HL-60 (cell line): ENCODE measurements at regions not wholly inside any gene's neighbourhood (a gene's known extent, or its start where the extent isn't known, plus 50 kb on each side); places are given as distances from the start of the nearest gene placed in this dataset.
A peak's percentile ranks its signal among the peaks of the same experiment; 100 is the strongest.
"Not testable (repeated sequence)": the region's sequence is repeated elsewhere in the genome, so short reads cannot be mapped to it uniquely, and the experiment has no call there.

Experiments
- DNase-seq, 2 experiments: peaks; one replicate each; pipeline ENCODE4 v3.0.0-alpha.2; 2010 to 2020; ENCODE audit warnings: low read depth in 1 of 2, low spot score in 1 of 2
- H3K27ac ChIP-seq: fragments of 250-450 bp; sonication (Bioruptor Pico); replicated peaks from 2 replicates; pipeline ENCODE4 v1.5.1; 2020; ENCODE audit warnings: mild to moderate bottlenecking, moderate library complexity
- H3K27me3 ChIP-seq: fragments of 250-450 bp; sonication (Bioruptor Pico); 2 replicates; pipeline ENCODE4 v1.5.1; 2021; ENCODE audit warnings: mild to moderate bottlenecking, moderate library complexity; ENCODE audit not compliant: insufficient read depth, poor library complexity, severe bottlenecking
- H3K4me3 ChIP-seq: replicated peaks from 2 replicates; pipeline ENCODE4 v1.5.1; 2011; ENCODE audit warnings: mild to moderate bottlenecking, control low read depth, low read length; ENCODE audit not compliant: insufficient read depth
- GABPA ChIP-seq: IDR thresholded peaks from 2 replicates; pipeline ENCODE4 v1.6.1; 2012; ENCODE audit warnings: low read depth
- POLR2AphosphoS5 ChIP-seq: IDR thresholded peaks from 2 replicates; pipeline ENCODE4 v1.6.1; 2012; ENCODE audit warnings: low read depth
- SPI1 ChIP-seq: IDR thresholded peaks from 2 replicates; pipeline ENCODE4 v1.6.1; 2012; ENCODE audit warnings: low read depth, mild to moderate bottlenecking, borderline replicate concordance
- TF ChIP-seq, protein P1 (sequence below): IDR thresholded peaks from 2 replicates; pipeline ENCODE4 v1.6.1; 2012; ENCODE audit warnings: low read depth; ENCODE audit not compliant: insufficient replicate concordance
- TF ChIP-seq, protein P2 (sequence below): IDR thresholded peaks from one replicate; pipeline ENCODE4 v1.5.1; 2011; ENCODE audit warnings: low read length, control low read depth, inconsistent platforms; ENCODE audit not compliant: insufficient read depth

- DNase-seq, result peak; percentile 5 to 75
- Histone ChIP-seq H3K27ac (peak overlapping the region; percentile 55), H3K4me3 (no peak overlapping the region), H3K27me3 (no peaks in the 10 kb centered on the region)
- peak; percentile 52; the same call in 1 of the 2 replicates for TF ChIP-seq SPI1
- TF ChIP-seq, protein P1, sequence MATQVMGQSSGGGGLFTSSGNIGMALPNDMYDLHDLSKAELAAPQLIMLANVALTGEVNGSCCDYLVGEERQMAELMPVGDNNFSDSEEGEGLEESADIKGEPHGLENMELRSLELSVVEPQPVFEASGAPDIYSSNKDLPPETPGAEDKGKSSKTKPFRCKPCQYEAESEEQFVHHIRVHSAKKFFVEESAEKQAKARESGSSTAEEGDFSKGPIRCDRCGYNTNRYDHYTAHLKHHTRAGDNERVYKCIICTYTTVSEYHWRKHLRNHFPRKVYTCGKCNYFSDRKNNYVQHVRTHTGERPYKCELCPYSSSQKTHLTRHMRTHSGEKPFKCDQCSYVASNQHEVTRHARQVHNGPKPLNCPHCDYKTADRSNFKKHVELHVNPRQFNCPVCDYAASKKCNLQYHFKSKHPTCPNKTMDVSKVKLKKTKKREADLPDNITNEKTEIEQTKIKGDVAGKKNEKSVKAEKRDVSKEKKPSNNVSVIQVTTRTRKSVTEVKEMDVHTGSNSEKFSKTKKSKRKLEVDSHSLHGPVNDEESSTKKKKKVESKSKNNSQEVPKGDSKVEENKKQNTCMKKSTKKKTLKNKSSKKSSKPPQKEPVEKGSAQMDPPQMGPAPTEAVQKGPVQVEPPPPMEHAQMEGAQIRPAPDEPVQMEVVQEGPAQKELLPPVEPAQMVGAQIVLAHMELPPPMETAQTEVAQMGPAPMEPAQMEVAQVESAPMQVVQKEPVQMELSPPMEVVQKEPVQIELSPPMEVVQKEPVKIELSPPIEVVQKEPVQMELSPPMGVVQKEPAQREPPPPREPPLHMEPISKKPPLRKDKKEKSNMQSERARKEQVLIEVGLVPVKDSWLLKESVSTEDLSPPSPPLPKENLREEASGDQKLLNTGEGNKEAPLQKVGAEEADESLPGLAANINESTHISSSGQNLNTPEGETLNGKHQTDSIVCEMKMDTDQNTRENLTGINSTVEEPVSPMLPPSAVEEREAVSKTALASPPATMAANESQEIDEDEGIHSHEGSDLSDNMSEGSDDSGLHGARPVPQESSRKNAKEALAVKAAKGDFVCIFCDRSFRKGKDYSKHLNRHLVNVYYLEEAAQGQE, result no peak
Observed at GRCh38 chr7:114293289-114294012, 121.2 kb upstream of the FOXP2 start.

DNA sequence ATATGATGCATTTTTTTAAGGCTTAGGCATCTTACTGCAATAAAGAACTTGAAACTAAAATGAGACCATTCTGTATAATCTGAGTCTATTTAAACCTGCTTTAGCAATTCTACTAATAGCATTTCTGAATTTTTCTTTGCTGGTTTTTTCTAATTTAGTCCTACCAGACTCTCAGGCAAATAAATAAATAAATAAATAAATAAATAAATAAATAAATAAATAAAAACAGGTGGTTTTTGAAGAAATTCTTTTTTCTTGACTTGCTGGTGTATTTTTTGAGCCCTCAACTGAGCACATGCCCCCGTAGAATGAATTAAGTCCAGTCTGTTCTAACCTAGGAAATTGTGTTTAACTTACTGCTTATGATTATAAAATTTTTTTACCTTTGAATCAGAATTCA is 134.7 kb upstream of the FOXP2 start:
- no peak for DNase-seq
- TF ChIP-seq, protein P2, sequence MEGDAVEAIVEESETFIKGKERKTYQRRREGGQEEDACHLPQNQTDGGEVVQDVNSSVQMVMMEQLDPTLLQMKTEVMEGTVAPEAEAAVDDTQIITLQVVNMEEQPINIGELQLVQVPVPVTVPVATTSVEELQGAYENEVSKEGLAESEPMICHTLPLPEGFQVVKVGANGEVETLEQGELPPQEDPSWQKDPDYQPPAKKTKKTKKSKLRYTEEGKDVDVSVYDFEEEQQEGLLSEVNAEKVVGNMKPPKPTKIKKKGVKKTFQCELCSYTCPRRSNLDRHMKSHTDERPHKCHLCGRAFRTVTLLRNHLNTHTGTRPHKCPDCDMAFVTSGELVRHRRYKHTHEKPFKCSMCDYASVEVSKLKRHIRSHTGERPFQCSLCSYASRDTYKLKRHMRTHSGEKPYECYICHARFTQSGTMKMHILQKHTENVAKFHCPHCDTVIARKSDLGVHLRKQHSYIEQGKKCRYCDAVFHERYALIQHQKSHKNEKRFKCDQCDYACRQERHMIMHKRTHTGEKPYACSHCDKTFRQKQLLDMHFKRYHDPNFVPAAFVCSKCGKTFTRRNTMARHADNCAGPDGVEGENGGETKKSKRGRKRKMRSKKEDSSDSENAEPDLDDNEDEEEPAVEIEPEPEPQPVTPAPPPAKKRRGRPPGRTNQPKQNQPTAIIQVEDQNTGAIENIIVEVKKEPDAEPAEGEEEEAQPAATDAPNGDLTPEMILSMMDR, result no peak
- TF ChIP-seq, protein P1, result no peak
- no peak for TF ChIP-seq GABPA
- no peak for TF ChIP-seq SPI1
- TF ChIP-seq POLR2AphosphoS5, result no peak
- no peaks in the 10 kb centered on the region for H3K27me3 ChIP-seq
- H3K27ac ChIP-seq, result no peak overlapping the region
- H3K4me3 ChIP-seq, result no peak overlapping the region

DNA sequence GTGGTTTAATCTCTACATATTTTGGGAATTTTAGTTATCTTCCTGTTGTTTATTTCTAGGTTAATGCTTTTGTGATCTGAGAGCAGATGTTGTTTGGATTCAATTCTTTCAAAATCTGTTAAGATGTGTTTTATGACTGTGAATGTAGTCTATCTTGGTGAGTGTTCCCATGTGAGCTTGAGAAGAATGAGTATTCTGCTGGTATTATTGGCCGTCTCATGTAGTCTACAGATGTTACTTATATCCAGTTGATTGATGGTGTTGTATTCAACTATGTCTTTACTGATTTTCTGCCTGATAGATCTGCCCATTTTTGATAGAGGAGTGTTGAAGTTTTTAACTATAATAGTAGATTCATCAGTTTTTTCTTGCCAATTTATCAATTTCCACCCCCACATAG is 141.4 kb upstream of the FOXP2 start:
- no peak for TF ChIP-seq GABPA
- H3K27ac ChIP-seq, result no peak overlapping the region
- H3K4me3 ChIP-seq, result no peak overlapping the region
- DNase-seq, result no peak
- no peaks in the 10 kb centered on the region for H3K27me3 ChIP-seq

GRCh38 chr7:114269714-114270113 is 144.9 kb upstream of the FOXP2 start:
- no peak for DNase-seq
- H3K27ac ChIP-seq, result no peak overlapping the region
- H3K4me3 ChIP-seq, result no peak overlapping the region
- H3K27me3 ChIP-seq, result no peaks in the 10 kb centered on the region
- TF ChIP-seq POLR2AphosphoS5 (no peak), SPI1 (no peak), GABPA (no peak)
- TF ChIP-seq, protein P1, result no peak
- TF ChIP-seq, protein P2, result no peak

DNA sequence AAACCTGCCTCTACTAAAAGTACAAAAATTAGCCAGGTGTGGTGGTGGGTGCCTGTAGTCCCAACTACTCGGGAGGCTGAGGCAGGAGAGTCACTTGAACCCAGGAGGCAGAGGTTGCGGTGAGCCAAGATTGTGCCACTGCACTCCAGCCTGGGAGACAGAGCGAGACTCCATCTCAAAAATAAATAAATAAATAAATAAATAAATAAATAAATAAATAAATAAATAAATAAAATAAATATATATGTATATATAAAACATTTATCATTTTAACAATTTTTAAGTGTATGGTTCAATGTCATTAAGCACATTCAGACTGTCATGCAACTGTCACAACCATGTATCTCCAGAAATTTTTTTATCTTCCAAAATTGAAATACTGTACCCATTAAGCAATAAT is 147.1 kb upstream of the FOXP2 start:
- not testable (repeated sequence) for H3K27me3 ChIP-seq, H3K4me3 ChIP-seq, H3K27ac ChIP-seq, DNase-seq
